ENCODE measurements at regions not wholly inside any gene's neighbourhood (a gene's known extent, or its start where the extent isn't known, plus 50 kb on each side); places are given as distances from the start of the nearest gene placed in this dataset.
A peak's percentile ranks its signal among the peaks of the same experiment; 100 is the strongest.
"Not testable (repeated sequence)": the region's sequence is repeated elsewhere in the genome, so short reads cannot be mapped to it uniquely, and the experiment has no call there.

- DNase-seq; ATAC-seq; H3K27ac ChIP-seq; H3K9me3 ChIP-seq; H3K4me3 ChIP-seq; H3K4me1 ChIP-seq; intact Hi-C loops (cut with DNase I); H3K36me3 ChIP-seq; H3K27me3 ChIP-seq (ENCODE audit: low read depth): not testable (repeated sequence)
Observed at GRCh38 chr9:67397731-67398130, 405.4 kb upstream of the SPATA31A3 start.

- H3K27ac ChIP-seq; intact Hi-C loops (cut with DNase I); H3K4me1 ChIP-seq; ATAC-seq; DNase-seq; H3K27me3 ChIP-seq (ENCODE audit: low read depth); H3K36me3 ChIP-seq; H3K4me3 ChIP-seq; H3K9me3 ChIP-seq: not testable (repeated sequence)
Observed at GRCh38 chr9:67394782-67395181, 402.4 kb upstream of the SPATA31A3 start.

- ATAC-seq; intact Hi-C loops (cut with DNase I); H3K9me3 ChIP-seq; DNase-seq; H3K27me3 ChIP-seq (ENCODE audit: low read depth); H3K27ac ChIP-seq; H3K4me1 ChIP-seq; H3K4me3 ChIP-seq; H3K36me3 ChIP-seq: not testable (repeated sequence)
Observed at GRCh38 chr9:67394038-67394437, 401.7 kb upstream of the SPATA31A3 start.

- H3K27me3 ChIP-seq (ENCODE audit: low read depth); H3K36me3 ChIP-seq; H3K27ac ChIP-seq; H3K9me3 ChIP-seq; DNase-seq; intact Hi-C loops (cut with DNase I); H3K4me1 ChIP-seq; H3K4me3 ChIP-seq: not testable (repeated sequence)
- peak in 1 of 2 donors; percentile 18 for ATAC-seq
Observed at GRCh38 chr9:67369664-67370063, 377.3 kb upstream of the SPATA31A3 start.

GRCh38 chr9:67362325-67362724 is 370.0 kb upstream of the SPATA31A3 start:
- H3K9me3 ChIP-seq; H3K4me3 ChIP-seq; H3K27ac ChIP-seq; intact Hi-C loops (cut with DNase I); ATAC-seq; H3K27me3 ChIP-seq (ENCODE audit: low read depth); DNase-seq; H3K4me1 ChIP-seq; H3K36me3 ChIP-seq: not testable (repeated sequence)

- H3K27me3 ChIP-seq (ENCODE audit: low read depth); DNase-seq; H3K9me3 ChIP-seq; H3K27ac ChIP-seq; H3K4me3 ChIP-seq; H3K4me1 ChIP-seq; H3K36me3 ChIP-seq; intact Hi-C loops (cut with DNase I): not testable (repeated sequence)
- ATAC-seq: peak; percentile 39 to 58
Observed at GRCh38 chr9:67353961-67354360, 361.6 kb upstream of the SPATA31A3 start.

- intact Hi-C loops (cut with DNase I); DNase-seq; H3K4me3 ChIP-seq; H3K27me3 ChIP-seq (ENCODE audit: low read depth); H3K27ac ChIP-seq; H3K9me3 ChIP-seq; H3K36me3 ChIP-seq; ATAC-seq; H3K4me1 ChIP-seq: not testable (repeated sequence)
Observed at GRCh38 chr9:67349424-67349759, 357.0 kb upstream of the SPATA31A3 start.

- ATAC-seq; H3K4me1 ChIP-seq; H3K36me3 ChIP-seq; H3K27ac ChIP-seq; H3K4me3 ChIP-seq; H3K27me3 ChIP-seq (ENCODE audit: low read depth); H3K9me3 ChIP-seq; intact Hi-C loops (cut with DNase I); DNase-seq: not testable (repeated sequence)
Observed at GRCh38 chr9:67348562-67349423, 356.4 kb upstream of the SPATA31A3 start.

GRCh38 chr9:67348094-67348493 is 355.7 kb upstream of the SPATA31A3 start:
- peak in 1 of 2 donors; percentile 47 for ATAC-seq
- H3K9me3 ChIP-seq; H3K36me3 ChIP-seq; DNase-seq; H3K4me1 ChIP-seq; intact Hi-C loops (cut with DNase I); H3K27me3 ChIP-seq (ENCODE audit: low read depth); H3K4me3 ChIP-seq; H3K27ac ChIP-seq: not testable (repeated sequence)

- ATAC-seq; H3K4me1 ChIP-seq; DNase-seq; intact Hi-C loops (cut with DNase I); H3K4me3 ChIP-seq; H3K9me3 ChIP-seq; H3K27me3 ChIP-seq (ENCODE audit: low read depth); H3K36me3 ChIP-seq; H3K27ac ChIP-seq: not testable (repeated sequence)
Observed at GRCh38 chr9:67339216-67339615, 346.9 kb upstream of the SPATA31A3 start.

- intact Hi-C loops (cut with DNase I); H3K27me3 ChIP-seq (ENCODE audit: low read depth); H3K9me3 ChIP-seq; H3K27ac ChIP-seq; H3K4me3 ChIP-seq; H3K36me3 ChIP-seq; ATAC-seq; H3K4me1 ChIP-seq: not testable (repeated sequence)
- DNase-seq: peak; percentile 9
Observed at GRCh38 chr9:67338201-67338600, 345.9 kb upstream of the SPATA31A3 start.

- DNase-seq; H3K9me3 ChIP-seq; H3K36me3 ChIP-seq; H3K4me1 ChIP-seq; H3K4me3 ChIP-seq; H3K27ac ChIP-seq; H3K27me3 ChIP-seq (ENCODE audit: low read depth); intact Hi-C loops (cut with DNase I): not testable (repeated sequence)
- ATAC-seq: peak; percentile 44 to 69
Observed at GRCh38 chr9:67334727-67335572, 342.6 kb upstream of the SPATA31A3 start.

- ATAC-seq; H3K9me3 ChIP-seq; intact Hi-C loops (cut with DNase I); DNase-seq; H3K27me3 ChIP-seq (ENCODE audit: low read depth); H3K27ac ChIP-seq; H3K36me3 ChIP-seq; H3K4me1 ChIP-seq; H3K4me3 ChIP-seq: not testable (repeated sequence)
Observed at GRCh38 chr9:67331634-67332033, 339.3 kb upstream of the SPATA31A3 start.

GRCh38 chr9:67313409-67313808 is 321.1 kb upstream of the SPATA31A3 start:
- ATAC-seq; intact Hi-C loops (cut with DNase I); H3K27me3 ChIP-seq (ENCODE audit: low read depth); DNase-seq; H3K4me3 ChIP-seq; H3K4me1 ChIP-seq; H3K9me3 ChIP-seq; H3K27ac ChIP-seq; H3K36me3 ChIP-seq: not testable (repeated sequence)

Data from lower lobe of right lung (tissue), 2 donors.